AG09319 (cell line): ENCODE measurements at regions not wholly inside any gene's neighbourhood (a gene's known extent, or its start where the extent isn't known, plus 50 kb on each side); places are given as distances from the start of the nearest gene placed in this dataset.

Experiments
- DNase-seq: peaks from one replicate; pipeline ENCODE4 v3.0.0-alpha.2; 2010; ENCODE audit warnings: low read depth; ENCODE audit errors: extremely low read depth
- TF ChIP-seq, protein P1 (sequence below): IDR thresholded peaks from 2 replicates; pipeline ENCODE4 v1.5.1; 2011; ENCODE audit warnings: low read depth, mild to moderate bottlenecking, inconsistent platforms, low read length, moderate library complexity

DNA sequence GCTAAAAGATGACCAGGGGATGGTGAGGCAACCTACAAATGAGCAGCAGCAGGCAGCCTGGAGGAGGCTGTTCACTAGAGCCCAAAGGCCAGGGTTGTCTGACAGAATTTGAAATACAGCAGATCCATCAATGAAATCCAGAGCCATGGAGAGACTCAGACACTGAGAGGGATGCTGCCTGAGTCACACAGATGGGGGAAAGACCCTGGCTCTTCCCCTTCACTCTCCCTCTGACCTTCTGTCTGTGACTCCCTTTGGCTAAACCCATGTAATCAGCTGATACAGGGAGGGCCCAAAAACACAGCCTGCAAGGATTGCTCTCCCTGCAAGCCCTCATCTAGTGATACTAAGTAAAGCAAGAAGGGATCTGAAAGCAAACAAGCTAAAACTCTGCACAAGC is 166.5 kb upstream of the SPOPL start:
- TF ChIP-seq, protein P1, sequence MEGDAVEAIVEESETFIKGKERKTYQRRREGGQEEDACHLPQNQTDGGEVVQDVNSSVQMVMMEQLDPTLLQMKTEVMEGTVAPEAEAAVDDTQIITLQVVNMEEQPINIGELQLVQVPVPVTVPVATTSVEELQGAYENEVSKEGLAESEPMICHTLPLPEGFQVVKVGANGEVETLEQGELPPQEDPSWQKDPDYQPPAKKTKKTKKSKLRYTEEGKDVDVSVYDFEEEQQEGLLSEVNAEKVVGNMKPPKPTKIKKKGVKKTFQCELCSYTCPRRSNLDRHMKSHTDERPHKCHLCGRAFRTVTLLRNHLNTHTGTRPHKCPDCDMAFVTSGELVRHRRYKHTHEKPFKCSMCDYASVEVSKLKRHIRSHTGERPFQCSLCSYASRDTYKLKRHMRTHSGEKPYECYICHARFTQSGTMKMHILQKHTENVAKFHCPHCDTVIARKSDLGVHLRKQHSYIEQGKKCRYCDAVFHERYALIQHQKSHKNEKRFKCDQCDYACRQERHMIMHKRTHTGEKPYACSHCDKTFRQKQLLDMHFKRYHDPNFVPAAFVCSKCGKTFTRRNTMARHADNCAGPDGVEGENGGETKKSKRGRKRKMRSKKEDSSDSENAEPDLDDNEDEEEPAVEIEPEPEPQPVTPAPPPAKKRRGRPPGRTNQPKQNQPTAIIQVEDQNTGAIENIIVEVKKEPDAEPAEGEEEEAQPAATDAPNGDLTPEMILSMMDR, result no peak
- no peak for DNase-seq

DNA sequence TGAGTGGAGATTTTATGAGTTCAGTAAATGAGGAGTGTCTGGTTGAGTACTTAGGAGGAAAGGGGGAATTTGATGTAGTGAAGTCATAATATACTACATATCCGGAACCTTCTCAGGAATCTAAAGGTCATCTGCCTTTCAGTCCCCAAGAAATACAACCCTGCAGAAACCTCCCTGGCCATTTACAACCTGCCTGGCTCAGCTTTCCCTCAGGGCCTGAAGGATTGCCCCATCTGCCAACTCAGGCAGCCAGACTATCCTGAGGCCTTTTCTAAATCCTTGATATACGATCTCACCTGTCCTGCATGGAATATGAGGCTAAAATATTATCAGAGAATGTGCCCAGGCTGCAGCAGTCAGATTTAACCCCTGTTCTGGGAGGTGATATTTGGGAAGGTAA is 165.4 kb upstream of the SPOPL start:
- TF ChIP-seq, protein P1, result no peak
- no peak for DNase-seq

DNA sequence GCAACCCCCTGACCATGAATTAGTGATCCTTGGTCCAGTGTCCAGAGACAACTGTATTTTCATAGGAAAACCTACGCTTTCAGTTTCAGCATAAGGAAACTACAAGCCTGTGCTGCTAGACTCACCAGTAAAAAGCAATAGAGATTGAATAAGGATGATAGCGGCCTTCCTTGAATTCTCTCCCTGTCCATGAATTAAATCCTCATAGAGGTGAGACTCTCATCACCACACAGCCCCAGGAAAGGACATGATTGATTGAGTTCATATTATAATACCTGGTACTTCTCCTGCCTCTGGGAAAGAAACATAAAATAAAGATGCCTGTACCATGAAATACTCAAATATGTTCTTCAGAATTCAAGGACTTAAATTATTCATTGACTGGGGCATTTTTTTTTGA is 146.3 kb upstream of the SPOPL start:
- TF ChIP-seq, protein P1, result no peak
- DNase-seq, result no peak

DNA sequence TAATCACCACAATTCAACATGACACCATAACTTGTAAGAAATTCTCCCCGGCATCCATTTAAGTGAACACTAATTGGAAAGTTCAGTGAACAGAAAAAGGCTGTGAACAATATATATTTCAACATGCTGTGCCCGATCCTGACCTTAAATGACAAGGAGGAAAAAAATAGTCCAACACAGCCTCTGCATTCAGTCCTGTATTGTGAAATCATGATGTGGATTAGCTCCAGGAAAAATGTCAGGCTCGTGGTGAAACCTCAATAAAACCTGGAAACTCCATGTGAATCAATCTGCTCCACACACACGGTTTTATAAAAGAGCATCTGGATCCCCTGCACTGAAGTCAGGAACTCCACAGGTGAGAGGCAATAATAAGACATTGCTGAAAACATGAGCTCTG is 145.4 kb upstream of the SPOPL start:
- DNase-seq, result peak; percentile 37
- TF ChIP-seq, protein P1, result no peak

DNA sequence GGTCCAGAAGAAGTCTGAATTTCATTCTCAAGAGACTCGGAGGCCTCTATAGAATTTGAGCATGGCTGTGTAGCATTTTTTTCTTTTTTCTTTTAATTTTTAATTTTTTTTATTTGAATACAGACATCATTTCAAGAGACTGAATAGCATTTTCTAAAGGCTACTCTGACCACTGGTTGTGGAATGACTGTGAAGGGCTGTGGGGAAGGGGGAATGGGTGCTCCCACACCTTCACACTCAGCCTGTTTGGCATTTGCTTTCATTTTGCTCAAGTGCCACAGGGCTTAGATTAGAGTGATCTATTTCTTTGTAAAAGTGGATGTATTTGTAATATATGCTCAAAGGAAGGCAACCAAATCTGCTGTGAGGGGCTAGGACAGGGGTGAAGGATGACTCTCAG is 142.0 kb upstream of the SPOPL start:
- TF ChIP-seq, protein P1, result no peak
- DNase-seq, result no peak

DNA sequence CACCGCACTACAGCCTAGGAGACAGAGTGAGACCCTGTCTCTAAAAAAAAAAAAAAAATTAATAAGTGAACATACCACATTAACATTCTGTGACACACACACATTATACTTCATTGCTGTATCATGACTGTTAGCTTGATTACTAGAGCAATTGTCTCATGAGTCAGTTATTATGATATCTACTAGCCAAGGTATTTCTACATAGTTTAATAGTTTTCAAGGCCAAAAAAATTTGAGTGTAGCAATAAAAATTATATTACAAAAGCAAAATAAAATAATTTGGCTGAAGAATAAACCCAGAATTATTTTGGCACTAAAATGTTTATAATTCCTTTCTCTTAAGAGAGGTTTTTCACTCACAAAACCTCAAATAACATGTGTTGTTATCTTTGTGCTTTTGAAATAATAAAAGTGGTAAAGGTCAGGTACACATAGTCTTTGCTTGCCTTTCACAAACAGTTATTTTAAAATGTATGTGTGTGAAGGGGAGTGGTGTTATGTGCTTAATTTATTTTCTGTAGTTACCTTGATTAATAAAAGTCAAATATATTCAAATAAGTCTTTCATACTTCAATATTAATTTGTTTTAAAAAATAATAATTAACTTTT is 136.9 kb upstream of the SPOPL start:
- DNase-seq, result peak; percentile 46

DNA sequence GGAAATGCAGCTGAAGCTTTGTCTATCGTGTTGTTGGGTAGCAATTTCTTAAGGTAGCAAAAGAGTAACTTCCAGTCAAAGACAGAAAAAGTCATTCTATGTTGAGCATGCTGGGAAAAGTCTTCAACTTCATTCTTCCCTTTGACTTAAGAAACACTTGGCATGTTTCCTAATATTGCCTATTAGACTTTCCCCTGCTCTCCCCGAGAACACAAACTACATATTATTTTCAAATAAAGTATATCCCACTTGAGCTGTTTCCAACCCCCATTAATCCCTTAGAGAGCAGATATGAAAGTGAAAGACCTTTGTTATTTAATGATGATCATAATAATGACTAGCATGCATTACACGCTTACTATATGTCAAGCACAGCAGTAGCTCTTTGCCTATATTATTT is 136.0 kb upstream of the SPOPL start:
- no peak for DNase-seq
- TF ChIP-seq, protein P1, result no peak

More for the DNA sequence above, 136.9 kb upstream of the SPOPL start:
- TF ChIP-seq, protein P1, result no peak
